ENCODE measurements at regions not wholly inside any gene's neighbourhood (a gene's known extent, or its start where the extent isn't known, plus 50 kb on each side); places are given as distances from the start of the nearest gene placed in this dataset.
A peak's percentile ranks its signal among the peaks of the same experiment; 100 is the strongest.

- H3K4me3 ChIP-seq: no peak overlapping the region
- no peak for FAIRE-seq
- BruUV-seq (replicated peaks): no TSS peak
- in situ Hi-C loops (cut with MboI): no loop called here
- peak; percentile 37; the same call in 2 of the 3 replicates for ATAC-seq
- TF ChIP-seq MTA2 (IDR thresholded peaks at IDR 0.05; ENCODE audit: low read depth) (no peak), HDAC6 (IDR thresholded peaks at IDR 0.05; ENCODE audit: unreplicated experiment) (no peak), RFX5 (IDR thresholded peaks at IDR 0.05; ENCODE audit: low read depth, low read length) (no peak), CTCF (IDR thresholded peaks at IDR 0.05 in 2 of 3, conservative IDR thresholded peaks at IDR 0.05 in 1 of 3; ENCODE audit: control insufficient read depth in 2 of 3, extremely low read depth in 1 of 3, insufficient read depth in 1 of 3, low read depth in 3 of 3, low read length in 3 of 3) (no peak), NFIC (IDR thresholded peaks at IDR 0.05; ENCODE audit: low read depth, low read length) (no peak), SUZ12 (IDR thresholded peaks at IDR 0.05; ENCODE audit: unreplicated experiment) (no peak), CBFB (IDR thresholded peaks at IDR 0.05; ENCODE audit: low read depth) (no peak), NFYA (IDR thresholded peaks at IDR 0.05; ENCODE audit: borderline replicate concordance, low read depth, low read length) (no peak), ZNF622 (IDR thresholded peaks at IDR 0.05) (no peak), MEF2A (IDR thresholded peaks at IDR 0.05; ENCODE audit: insufficient read depth, low read depth, low read length) (no peak)
- intact Hi-C loops (cut with micrococcal nuclease; ENCODE audit: unreplicated experiment): no loop called here
- H3K4me1 ChIP-seq (ENCODE audit: control insufficient read depth, insufficient read depth, low read length): no peaks in the 10 kb centered on the region
- H3K4me2 ChIP-seq (ENCODE audit: control insufficient read depth, insufficient read depth): no peak overlapping the region
- H4K20me1 ChIP-seq (ENCODE audit: control insufficient read depth, insufficient read depth): no peaks in the 10 kb centered on the region
- DNase-seq (ENCODE audit: low read depth, low spot score): no peak
- no peak overlapping the region; the same call in 1 of the 2 replicates for H2AFZ ChIP-seq (ENCODE audit: control insufficient read depth, low read depth, low read length)
- no peak overlapping the region for H3K9ac ChIP-seq (ENCODE audit: control insufficient read depth, insufficient read depth, low read length)
- ChIA-PET RAD21 (ENCODE audit: unreplicated experiment) (no interaction called here), POLR2A (no interaction called here), SMC1A (ENCODE audit: uncharacterized antibody, unreplicated experiment) (no interaction called here), CTCF (no interaction called here)
- H3K27me3 ChIP-seq (replicated peaks in 1 of 2; ENCODE audit: control insufficient read depth in 2 of 2, insufficient read depth in 2 of 2, low read length in 1 of 2): no peaks in the 10 kb centered on the region
- H3K9me3 ChIP-seq (replicated peaks; ENCODE audit: control insufficient read depth, insufficient read depth, low read length): no peaks in the 10 kb centered on the region
- H3K79me2 ChIP-seq (ENCODE audit: control insufficient read depth, insufficient read depth, low read length): no peaks in the 10 kb centered on the region
- 3% methylated on average over 5 of the region's 5 CpGs for WGBS (ENCODE audit: insufficient coverage, insufficient replicate concordance, low lambda C conversion rate, missing lambda C conversion rate)
- H3K36me3 ChIP-seq (ENCODE audit: control insufficient read depth in 2 of 2, insufficient read depth in 2 of 2, low read length in 1 of 2): no peaks in the 10 kb centered on the region
- no peak overlapping the region for H3K27ac ChIP-seq (ENCODE audit: control insufficient read depth, insufficient read depth)
These were observed 54.9 kb upstream of the CRIM1 start for GRCh38 chr2:36300697-36301096.

Measured in GM12878 (cell line).